ENCODE measurements at regions not wholly inside any gene's neighbourhood (a gene's known extent, or its start where the extent isn't known, plus 50 kb on each side); places are given as distances from the start of the nearest gene placed in this dataset.

GRCh38 chr6:94238868-94239267 is 819.5 kb upstream of the EPHA7 start:
- no peaks in the 10 kb centered on the region for H3K36me3 ChIP-seq (ENCODE audit: control insufficient read depth, insufficient read depth, low read length)
- H2AFZ ChIP-seq (ENCODE audit: low read length) = no peak overlapping the region
- H3K27me3 ChIP-seq (ENCODE audit: control insufficient read depth, insufficient read depth, low read length) = no peaks in the 10 kb centered on the region
- no peak for DNase-seq (ENCODE audit: low read depth in 2 of 2)
- H3K4me3 ChIP-seq (replicated peaks in 1 of 4; ENCODE audit: control extremely low read depth in 1 of 4, insufficient read depth in 1 of 4, low read depth in 3 of 4, low read length in 4 of 4) = no peak overlapping the region
- no peaks in the 10 kb centered on the region for H3K79me2 ChIP-seq (ENCODE audit: control insufficient read depth, insufficient read depth, low read length)
- H3K9ac ChIP-seq (ENCODE audit: insufficient read depth, low read length) = no peak overlapping the region
- TF ChIP-seq CTCF (conservative IDR thresholded peaks at IDR 0.05 in 1 of 2, IDR thresholded peaks at IDR 0.05 in 1 of 2; ENCODE audit: low read depth in 1 of 2, low read length in 2 of 2) = no peak
- TF ChIP-seq EZH2 (IDR thresholded peaks at IDR 0.05; ENCODE audit: low read length, missing control alignments) = no peak
- no peak overlapping the region for H3K27ac ChIP-seq (ENCODE audit: insufficient read depth, low read length)
- H3K4me2 ChIP-seq (ENCODE audit: extremely low read depth, insufficient read depth, low read length) = no peak overlapping the region
- H3K9me3 ChIP-seq (ENCODE audit: control insufficient read depth, insufficient read depth, low read depth, low read length) = no peaks in the 10 kb centered on the region
- H4K20me1 ChIP-seq (ENCODE audit: control insufficient read depth, extremely low read depth, insufficient read depth, low read length) = no peaks in the 10 kb centered on the region
- H3K4me1 ChIP-seq (ENCODE audit: control insufficient read depth, extremely low read depth, insufficient read depth, low read length) = no peaks in the 10 kb centered on the region

GRCh38 chr6:94227741-94228140 is 808.4 kb upstream of the EPHA7 start:
- Histone ChIP-seq H3K27me3 (ENCODE audit: control insufficient read depth, insufficient read depth, low read length) (no peaks in the 10 kb centered on the region), H3K4me3 (replicated peaks in 1 of 4; ENCODE audit: control extremely low read depth in 1 of 4, insufficient read depth in 1 of 4, low read depth in 3 of 4, low read length in 4 of 4) (no peak overlapping the region), H3K36me3 (ENCODE audit: control insufficient read depth, insufficient read depth, low read length) (no peaks in the 10 kb centered on the region), H4K20me1 (ENCODE audit: control insufficient read depth, extremely low read depth, insufficient read depth, low read length) (no peaks in the 10 kb centered on the region), H2AFZ (ENCODE audit: low read length) (no peak overlapping the region), H3K4me2 (ENCODE audit: extremely low read depth, insufficient read depth, low read length) (no peak overlapping the region), H3K4me1 (ENCODE audit: control insufficient read depth, extremely low read depth, insufficient read depth, low read length) (no peaks in the 10 kb centered on the region), H3K9me3 (ENCODE audit: control insufficient read depth, insufficient read depth, low read depth, low read length) (no peaks in the 10 kb centered on the region), H3K9ac (ENCODE audit: insufficient read depth, low read length) (no peak overlapping the region), H3K79me2 (ENCODE audit: control insufficient read depth, insufficient read depth, low read length) (no peaks in the 10 kb centered on the region), H3K27ac (ENCODE audit: insufficient read depth, low read length) (no peak overlapping the region)
- TF ChIP-seq EZH2 (IDR thresholded peaks at IDR 0.05; ENCODE audit: low read length, missing control alignments) (no peak), CTCF (conservative IDR thresholded peaks at IDR 0.05 in 1 of 2, IDR thresholded peaks at IDR 0.05 in 1 of 2; ENCODE audit: low read depth in 1 of 2, low read length in 2 of 2) (no peak)
- DNase-seq (ENCODE audit: low read depth in 2 of 2) = no peak

- Histone ChIP-seq H3K9ac (ENCODE audit: insufficient read depth, low read length) (no peak overlapping the region), H4K20me1 (ENCODE audit: control insufficient read depth, extremely low read depth, insufficient read depth, low read length) (no peaks in the 10 kb centered on the region), H2AFZ (ENCODE audit: low read length) (no peak overlapping the region), H3K9me3 (ENCODE audit: control insufficient read depth, insufficient read depth, low read depth, low read length) (no peaks in the 10 kb centered on the region), H3K4me1 (ENCODE audit: control insufficient read depth, extremely low read depth, insufficient read depth, low read length) (no peaks in the 10 kb centered on the region), H3K27me3 (ENCODE audit: control insufficient read depth, insufficient read depth, low read length) (no peaks in the 10 kb centered on the region), H3K79me2 (ENCODE audit: control insufficient read depth, insufficient read depth, low read length) (no peaks in the 10 kb centered on the region), H3K36me3 (ENCODE audit: control insufficient read depth, insufficient read depth, low read length) (no peaks in the 10 kb centered on the region), H3K4me3 (replicated peaks in 1 of 4; ENCODE audit: control extremely low read depth in 1 of 4, insufficient read depth in 1 of 4, low read depth in 3 of 4, low read length in 4 of 4) (no peak overlapping the region), H3K4me2 (ENCODE audit: extremely low read depth, insufficient read depth, low read length) (no peak overlapping the region), H3K27ac (ENCODE audit: insufficient read depth, low read length) (no peak overlapping the region)
- no peak for DNase-seq (ENCODE audit: low read depth in 2 of 2)
- no peak for TF ChIP-seq EZH2 (IDR thresholded peaks at IDR 0.05; ENCODE audit: low read length, missing control alignments)
- no peak for TF ChIP-seq CTCF (conservative IDR thresholded peaks at IDR 0.05 in 1 of 2, IDR thresholded peaks at IDR 0.05 in 1 of 2; ENCODE audit: low read depth in 1 of 2, low read length in 2 of 2)
Measured at GRCh38 chr6:94217836-94218235, 798.5 kb upstream of the EPHA7 start.
